WTC11 (cell line): ENCODE measurements at regions not wholly inside any gene's neighbourhood (a gene's known extent, or its start where the extent isn't known, plus 50 kb on each side); places are given as distances from the start of the nearest gene placed in this dataset.

Experiments used
- ATAC-seq: fragments of 200-7000 bp; cut with Tn5 transposase; 2 replicates; pipeline ENCODE4 v1.10.0; 2021; ENCODE audit warnings: mild to moderate bottlenecking, moderate library complexity
- CTCF ChIA-PET: fragments of 300-600 bp; sonication (Branson Sonifier 250); formaldehyde crosslinking; loops from one replicate; lab custom pipeline; 2021; ENCODE audit warnings: antibody characterized with exemption; lab: Charles Lee
- POLR2A ChIA-PET: fragments of 350-600 bp; sonication (Branson Sonifier 250); formaldehyde crosslinking; loops from one replicate; lab custom pipeline; 2021; ENCODE audit warnings: antibody characterized with exemption; lab: Charles Lee
- DNase-seq: peaks from one replicate; pipeline ENCODE4 v3.0.0; 2021; ENCODE audit warnings: low spot score
- H3K27ac Mint-ChIP-seq: 2 replicates; pipeline ENCODE4 v1.8.0; 2021; ENCODE audit warnings: mixed read lengths
- H3K27me3 Mint-ChIP-seq: 2 replicates; pipeline ENCODE4 v1.8.0; 2021; ENCODE audit warnings: low read depth, mild to moderate bottlenecking, moderate library complexity, mixed read lengths
- H3K36me3 Mint-ChIP-seq: 2 replicates; pipeline ENCODE4 v1.8.0; 2021; ENCODE audit warnings: mixed read lengths
- H3K4me1 Mint-ChIP-seq: 2 replicates; pipeline ENCODE4 v1.8.0; 2022; ENCODE audit warnings: mixed read lengths
- H3K4me3 Mint-ChIP-seq: 2 replicates; pipeline ENCODE4 v1.8.0; 2021; ENCODE audit warnings: mild to moderate bottlenecking, moderate library complexity, mixed read lengths
- H3K9me3 Mint-ChIP-seq: 2 replicates; pipeline ENCODE4 v1.8.0; 2021; ENCODE audit warnings: mixed read lengths
- AFF4 ChIP-seq: sonication (generic); formaldehyde crosslinking; IDR thresholded peaks from 2 replicates; pipeline ENCODE4 v1.8.1; 2023; ENCODE audit warnings: mild to moderate bottlenecking, missing genetic modification reagents, borderline replicate concordance
- ATF1 ChIP-seq: sonication (generic); formaldehyde crosslinking; IDR thresholded peaks from 2 replicates; pipeline ENCODE4 v1.8.1; 2023; ENCODE audit warnings: mild to moderate bottlenecking, moderate library complexity, missing genetic modification reagents
- CREB1 ChIP-seq: sonication (generic); formaldehyde crosslinking; IDR thresholded peaks from 2 replicates; pipeline ENCODE4 v1.8.0; 2023; ENCODE audit warnings: mild to moderate bottlenecking, missing genetic modification reagents
- E2F1 ChIP-seq: sonication (generic); formaldehyde crosslinking; IDR thresholded peaks from 2 replicates; pipeline ENCODE4 v1.8.0; 2022; ENCODE audit warnings: mild to moderate bottlenecking, missing genetic modification reagents
- ERG ChIP-seq: fragments of 250-450 bp; sonication (Bioruptor Pico); IDR thresholded peaks from 2 replicates; pipeline ENCODE4 v1.8.0; 2021; ENCODE audit warnings: mild to moderate bottlenecking
- FOXJ3 ChIP-seq: sonication (generic); formaldehyde crosslinking; IDR thresholded peaks from 2 replicates; pipeline ENCODE4 v1.9.0; 2021; ENCODE audit warnings: missing genetic modification reagents, mild to moderate bottlenecking, borderline replicate concordance
- FOXP4 ChIP-seq: sonication (generic); formaldehyde crosslinking; IDR thresholded peaks from 2 replicates; pipeline ENCODE4 v1.8.0; 2022; ENCODE audit warnings: mild to moderate bottlenecking, missing genetic modification reagents
- GRHL2 ChIP-seq: fragments of 250-450 bp; sonication (Bioruptor Pico); IDR thresholded peaks from 2 replicates; pipeline ENCODE4 v1.8.0; 2022; ENCODE audit warnings: mild to moderate bottlenecking, moderate library complexity; ENCODE audit not compliant: insufficient replicate concordance, severe bottlenecking
- HMGA2 ChIP-seq: fragments of 250-450 bp; sonication (Bioruptor Pico); IDR thresholded peaks from 2 replicates; pipeline ENCODE4 v1.4.0; 2021; ENCODE audit warnings: mild to moderate bottlenecking, moderate library complexity
- JAZF1 ChIP-seq: fragments of 250-450 bp; sonication (Bioruptor Pico); IDR thresholded peaks from 2 replicates; pipeline ENCODE4 v1.9.0; 2021; ENCODE audit warnings: moderate library complexity, mild to moderate bottlenecking, inconsistent platforms
- NR2C2 ChIP-seq: sonication (generic); formaldehyde crosslinking; IDR thresholded peaks from 2 replicates; pipeline ENCODE4 v1.8.0; 2022; ENCODE audit warnings: mild to moderate bottlenecking, missing genetic modification reagents
- RELA ChIP-seq: sonication (generic); formaldehyde crosslinking; IDR thresholded peaks from 2 replicates; pipeline ENCODE4 v1.8.1; 2022; ENCODE audit warnings: missing genetic modification reagents, mild to moderate bottlenecking, borderline replicate concordance
- SMAD4 ChIP-seq: sonication (generic); formaldehyde crosslinking; IDR thresholded peaks from 2 replicates; pipeline ENCODE4 v1.8.0; 2022; ENCODE audit warnings: mild to moderate bottlenecking, missing genetic modification reagents
- SP1 ChIP-seq: sonication (generic); formaldehyde crosslinking; conservative IDR thresholded peaks from 2 replicates; pipeline ENCODE4 v1.8.1; 2022; ENCODE audit warnings: missing genetic modification reagents
- TEAD1 ChIP-seq: sonication (generic); formaldehyde crosslinking; IDR thresholded peaks from 2 replicates; pipeline ENCODE4 v1.8.0; 2022; ENCODE audit warnings: mild to moderate bottlenecking, missing genetic modification reagents
- ZBTB21 ChIP-seq: sonication (generic); formaldehyde crosslinking; IDR thresholded peaks from 2 replicates; pipeline ENCODE4 v1.8.1; 2023; ENCODE audit warnings: mild to moderate bottlenecking, missing genetic modification reagents, borderline replicate concordance
- ZNF317 ChIP-seq: sonication (generic); formaldehyde crosslinking; IDR thresholded peaks from 2 replicates; pipeline ENCODE4 v1.8.1; 2023; ENCODE audit warnings: low read depth, mild to moderate bottlenecking, moderate library complexity, missing genetic modification reagents, borderline replicate concordance
- ZNF532 ChIP-seq: fragments of 250-450 bp; sonication (Bioruptor Pico); IDR thresholded peaks from 2 replicates; pipeline ENCODE4 v1.9.0; 2021; ENCODE audit warnings: mild to moderate bottlenecking, borderline replicate concordance
- ZNF671 ChIP-seq: fragments of 250-450 bp; sonication (Bioruptor Pico); IDR thresholded peaks from 2 replicates; pipeline ENCODE4 v1.8.0; 2021; ENCODE audit warnings: mild to moderate bottlenecking
- ZSCAN18 ChIP-seq: fragments of 250-450 bp; sonication (Bioruptor Pico); IDR thresholded peaks from 2 replicates; pipeline ENCODE4 v2.1.2; 2022; ENCODE audit warnings: mild to moderate bottlenecking, moderate library complexity
- TF ChIP-seq, protein P1 (sequence below): sonication (generic); formaldehyde crosslinking; IDR thresholded peaks from 2 replicates; pipeline ENCODE4 v1.8.1; 2023; ENCODE audit warnings: mild to moderate bottlenecking, missing genetic modification reagents, moderate library complexity

GRCh38 chr3:106817706-106818105 is 559.5 kb upstream of the CCDC54 start (continued):
- TF ChIP-seq ZSCAN18 (no peak), SP1 (CRISPR knock-in tag) (no peak), ZNF671 (CRISPR knock-in tag) (no peak), JAZF1 (CRISPR knock-in tag) (no peak), E2F1 (CRISPR knock-in tag) (no peak), ZNF317 (no peak)

GRCh38 chr3:106819440-106819839 is 557.8 kb upstream of the CCDC54 start:
- Mint-ChIP-seq H3K27ac (no peak overlapping the region), H3K4me3 (no peak overlapping the region), H3K27me3 (no peaks in the 10 kb centered on the region), H3K9me3 (peaks cover 3% of the 10 kb centered on the region), H3K36me3 (peaks cover 6% of the 10 kb centered on the region), H3K4me1 (peaks cover 24% of the 10 kb centered on the region)
- CTCF ChIA-PET = no interaction called here
- DNase-seq (no peak), ATAC-seq (no peak)
- POLR2A ChIA-PET = no interaction called here
- TF ChIP-seq TEAD1 (CRISPR knock-in tag) (no peak), E2F1 (CRISPR knock-in tag) (no peak), ZBTB21 (CRISPR knock-in tag) (no peak), FOXJ3 (CRISPR knock-in tag) (no peak), NR2C2 (CRISPR knock-in tag) (no peak), ZNF671 (CRISPR knock-in tag) (no peak), ATF1 (CRISPR knock-in tag) (no peak), HMGA2 (CRISPR knock-in tag) (no peak), FOXP4 (no peak), SMAD4 (CRISPR knock-in tag) (no peak), AFF4 (CRISPR knock-in tag) (no peak), CREB1 (no peak), GRHL2 (CRISPR knock-in tag) (no peak), ZNF532 (no peak), ERG (CRISPR knock-in tag) (no peak), RELA (CRISPR knock-in tag) (no peak)
- TF ChIP-seq, protein P1, sequence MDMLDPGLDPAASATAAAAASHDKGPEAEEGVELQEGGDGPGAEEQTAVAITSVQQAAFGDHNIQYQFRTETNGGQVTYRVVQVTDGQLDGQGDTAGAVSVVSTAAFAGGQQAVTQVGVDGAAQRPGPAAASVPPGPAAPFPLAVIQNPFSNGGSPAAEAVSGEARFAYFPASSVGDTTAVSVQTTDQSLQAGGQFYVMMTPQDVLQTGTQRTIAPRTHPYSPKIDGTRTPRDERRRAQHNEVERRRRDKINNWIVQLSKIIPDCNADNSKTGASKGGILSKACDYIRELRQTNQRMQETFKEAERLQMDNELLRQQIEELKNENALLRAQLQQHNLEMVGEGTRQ (CRISPR knock-in tag) = no peak
